ENCODE measurements at regions not wholly inside any gene's neighbourhood (a gene's known extent, or its start where the extent isn't known, plus 50 kb on each side); places are given as distances from the start of the nearest gene placed in this dataset.

GRCh38 chr6:119965900-119966299 is 616.3 kb upstream of the MAN1A1 start (continued):
- TF ChIP-seq ZNF746 (CRISPR knock-in tag; IDR thresholded peaks at IDR 0.05), result no peak
- no peak for TF ChIP-seq ZNF160 (CRISPR knock-in tag; IDR thresholded peaks at IDR 0.05)
- TF ChIP-seq, protein P1, sequence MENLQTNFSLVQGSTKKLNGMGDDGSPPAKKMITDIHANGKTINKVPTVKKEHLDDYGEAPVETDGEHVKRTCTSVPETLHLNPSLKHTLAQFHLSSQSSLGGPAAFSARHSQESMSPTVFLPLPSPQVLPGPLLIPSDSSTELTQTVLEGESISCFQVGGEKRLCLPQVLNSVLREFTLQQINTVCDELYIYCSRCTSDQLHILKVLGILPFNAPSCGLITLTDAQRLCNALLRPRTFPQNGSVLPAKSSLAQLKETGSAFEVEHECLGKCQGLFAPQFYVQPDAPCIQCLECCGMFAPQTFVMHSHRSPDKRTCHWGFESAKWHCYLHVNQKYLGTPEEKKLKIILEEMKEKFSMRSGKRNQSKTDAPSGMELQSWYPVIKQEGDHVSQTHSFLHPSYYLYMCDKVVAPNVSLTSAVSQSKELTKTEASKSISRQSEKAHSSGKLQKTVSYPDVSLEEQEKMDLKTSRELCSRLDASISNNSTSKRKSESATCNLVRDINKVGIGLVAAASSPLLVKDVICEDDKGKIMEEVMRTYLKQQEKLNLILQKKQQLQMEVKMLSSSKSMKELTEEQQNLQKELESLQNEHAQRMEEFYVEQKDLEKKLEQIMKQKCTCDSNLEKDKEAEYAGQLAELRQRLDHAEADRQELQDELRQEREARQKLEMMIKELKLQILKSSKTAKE (CRISPR knock-in tag; IDR thresholded peaks at IDR 0.05; ENCODE audit: borderline replicate concordance), result no peak
- no peak for TF ChIP-seq GFI1 (CRISPR knock-in tag; IDR thresholded peaks at IDR 0.05; ENCODE audit: borderline replicate concordance)
- TF ChIP-seq, protein P2, sequence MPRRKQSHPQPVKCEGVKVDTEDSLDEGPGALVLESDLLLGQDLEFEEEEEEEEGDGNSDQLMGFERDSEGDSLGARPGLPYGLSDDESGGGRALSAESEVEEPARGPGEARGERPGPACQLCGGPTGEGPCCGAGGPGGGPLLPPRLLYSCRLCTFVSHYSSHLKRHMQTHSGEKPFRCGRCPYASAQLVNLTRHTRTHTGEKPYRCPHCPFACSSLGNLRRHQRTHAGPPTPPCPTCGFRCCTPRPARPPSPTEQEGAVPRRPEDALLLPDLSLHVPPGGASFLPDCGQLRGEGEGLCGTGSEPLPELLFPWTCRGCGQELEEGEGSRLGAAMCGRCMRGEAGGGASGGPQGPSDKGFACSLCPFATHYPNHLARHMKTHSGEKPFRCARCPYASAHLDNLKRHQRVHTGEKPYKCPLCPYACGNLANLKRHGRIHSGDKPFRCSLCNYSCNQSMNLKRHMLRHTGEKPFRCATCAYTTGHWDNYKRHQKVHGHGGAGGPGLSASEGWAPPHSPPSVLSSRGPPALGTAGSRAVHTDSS (CRISPR knock-in tag; conservative IDR thresholded peaks at IDR 0.05), result no peak
- no peak for TF ChIP-seq NFIB (CRISPR knock-in tag; IDR thresholded peaks at IDR 0.05; ENCODE audit: borderline replicate concordance)
- TF ChIP-seq RXRA (CRISPR knock-in tag; IDR thresholded peaks at IDR 0.05), result no peak
- TF ChIP-seq TGIF2 (CRISPR knock-in tag; IDR thresholded peaks at IDR 0.05), result no peak

DNA sequence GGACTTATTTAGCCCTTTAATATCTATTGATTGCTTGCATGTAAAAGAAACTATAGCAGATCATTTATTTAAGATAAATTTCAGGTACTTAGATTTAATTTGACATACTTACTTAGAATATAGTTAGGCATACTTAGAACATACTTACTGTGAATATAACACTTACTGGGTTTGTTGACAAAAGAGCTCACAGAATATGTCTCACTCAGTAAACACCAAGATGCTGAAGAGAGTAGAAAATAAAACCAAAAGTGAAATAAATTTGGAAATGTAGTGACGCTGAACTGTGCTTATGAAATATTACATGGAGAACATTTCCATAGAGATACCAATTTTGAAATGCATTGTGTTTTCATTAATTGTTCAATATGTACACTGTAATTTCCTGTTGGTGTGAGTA is 615.4 kb upstream of the MAN1A1 start:
- no peaks in the 10 kb centered on the region for H4K20me1 ChIP-seq (ENCODE audit: insufficient read depth, low read length)
- POLR2A ChIA-PET, result no interaction called here
- no peaks in the 10 kb centered on the region for H3K79me2 ChIP-seq (ENCODE audit: insufficient read depth, low read length)
- WGBS (ENCODE audit: low lambda C conversion rate), result 0% methylated on average over 1 of the region's 1 CpG
- no TSS peak for BruUV-seq (replicated peaks)
- H3K9me3 ChIP-seq (ENCODE audit: low read length), result no peaks in the 10 kb centered on the region
- intact Hi-C loops (cut with micrococcal nuclease; ENCODE audit: unreplicated experiment) (no loop called here), in situ Hi-C loops (cut with HindIII; ENCODE audit: extremely low pct_ligation_motif_present, low pct_unique_long_range_greater_than_20kb) (no loop called here)
- no peaks in the 10 kb centered on the region for H3K36me3 ChIP-seq (replicated peaks in 1 of 2; ENCODE audit: control insufficient read depth in 1 of 2, insufficient read depth in 2 of 2, low read length in 2 of 2)
- no peak overlapping the region for H3K4me2 ChIP-seq (ENCODE audit: low read depth, low read length)
- no peak for FAIRE-seq
- H3K27me3 ChIP-seq (ENCODE audit: control insufficient read depth in 1 of 2, insufficient read depth in 2 of 2, low read length in 2 of 2), result no peaks in the 10 kb centered on the region
- no peak for ATAC-seq
- no peak overlapping the region for H2AFZ ChIP-seq (ENCODE audit: low read length)
- CTCF ChIA-PET (ENCODE audit: low intra/inter-chr PET ratio, low total read pairs), result no interaction called here
- no peak overlapping the region for H3K9ac ChIP-seq (ENCODE audit: insufficient read depth, low read depth, low read length)
- no peak for DNase-seq (ENCODE audit: low spot score)
- H3K4me1 ChIP-seq (ENCODE audit: insufficient read depth, low read length), result no peaks in the 10 kb centered on the region
- no peak overlapping the region for H3K4me3 ChIP-seq (replicated peaks in 1 of 3; ENCODE audit: insufficient read depth in 1 of 3, low read depth in 2 of 3, low read length in 3 of 3)
- H3K27ac ChIP-seq (ENCODE audit: extremely low read length, insufficient read depth, low read length), result no peak overlapping the region
- no peak for TF ChIP-seq ZNF121 (CRISPR knock-in tag; IDR thresholded peaks at IDR 0.05)
- TF ChIP-seq AGO1 (IDR thresholded peaks at IDR 0.05; ENCODE audit: low read depth, low read length, poor library complexity, severe bottlenecking), result no peak
- no peak for TF ChIP-seq ZSCAN5A (CRISPR knock-in tag; IDR thresholded peaks at IDR 0.05; ENCODE audit: borderline replicate concordance)
- no peak for TF ChIP-seq SP4 (CRISPR knock-in tag; IDR thresholded peaks at IDR 0.05)
- no peak for TF ChIP-seq SMAD1 (CRISPR knock-in tag; IDR thresholded peaks at IDR 0.05; ENCODE audit: borderline replicate concordance, low read depth)
- TF ChIP-seq, protein P3, sequence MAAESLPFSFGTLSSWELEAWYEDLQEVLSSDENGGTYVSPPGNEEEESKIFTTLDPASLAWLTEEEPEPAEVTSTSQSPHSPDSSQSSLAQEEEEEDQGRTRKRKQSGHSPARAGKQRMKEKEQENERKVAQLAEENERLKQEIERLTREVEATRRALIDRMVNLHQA (CRISPR knock-in tag; IDR thresholded peaks at IDR 0.05), result no peak
- no peak for TF ChIP-seq RBM22 (optimal IDR thresholded peaks at IDR 0.05; ENCODE audit: low read length)
- no peak for TF ChIP-seq ZFYVE20 (CRISPR knock-in tag; IDR thresholded peaks at IDR 0.05; ENCODE audit: borderline replicate concordance, low read depth)
- TF ChIP-seq TEAD3 (CRISPR knock-in tag; optimal IDR thresholded peaks at IDR 0.05; ENCODE audit: borderline replicate concordance), result no peak
- TF ChIP-seq ATF3 (CRISPR knock-in tag; IDR thresholded peaks at IDR 0.05), result no peak
- no peak for TF ChIP-seq ZNF557 (CRISPR knock-in tag; IDR thresholded peaks at IDR 0.05)
